ENCODE measurements at regions not wholly inside any gene's neighbourhood (a gene's known extent, or its start where the extent isn't known, plus 50 kb on each side); places are given as distances from the start of the nearest gene placed in this dataset.

DNA sequence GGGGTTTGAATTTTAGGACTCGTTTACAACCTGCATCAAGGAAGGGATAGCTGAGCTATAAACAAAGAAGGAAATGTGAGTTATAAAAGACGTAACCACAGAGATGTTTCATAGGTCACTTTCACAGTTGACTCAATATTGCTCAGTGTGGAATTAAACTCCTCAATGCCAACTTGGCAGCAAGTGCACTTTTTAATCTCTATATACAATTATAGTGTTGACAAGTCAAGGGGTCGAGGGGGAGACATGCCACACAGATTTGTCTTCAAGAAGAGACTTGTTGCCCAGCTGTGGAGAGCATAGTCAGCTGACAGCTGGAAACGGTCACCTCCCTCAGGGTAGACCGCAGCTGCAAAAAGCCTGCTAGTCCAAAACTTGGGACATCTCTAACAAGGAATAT is 163.4 kb upstream of the DMAC1 start:
- Histone ChIP-seq H3K27ac (ENCODE audit: low read length) (no peak overlapping the region), H3K27me3 (ENCODE audit: control insufficient read depth, insufficient read depth, low read length) (no peaks in the 10 kb centered on the region), H3K36me3 (ENCODE audit: control insufficient read depth, insufficient read depth, low read length) (no peaks in the 10 kb centered on the region), H3K4me3 (ENCODE audit: low read length) (no peak overlapping the region), H3K4me1 (ENCODE audit: control insufficient read depth, insufficient read depth, low read length) (peaks cover 6% of the 10 kb centered on the region), H3K9me3 (ENCODE audit: control insufficient read depth, low read depth, low read length) (no peaks in the 10 kb centered on the region)
- DNase-seq, result peak in 1 of 2 donors; percentile 53
- WGBS (ENCODE audit: insufficient coverage, low lambda C conversion rate), result no CpG with 5 or more reads among the region's 5 CpGs

DNA sequence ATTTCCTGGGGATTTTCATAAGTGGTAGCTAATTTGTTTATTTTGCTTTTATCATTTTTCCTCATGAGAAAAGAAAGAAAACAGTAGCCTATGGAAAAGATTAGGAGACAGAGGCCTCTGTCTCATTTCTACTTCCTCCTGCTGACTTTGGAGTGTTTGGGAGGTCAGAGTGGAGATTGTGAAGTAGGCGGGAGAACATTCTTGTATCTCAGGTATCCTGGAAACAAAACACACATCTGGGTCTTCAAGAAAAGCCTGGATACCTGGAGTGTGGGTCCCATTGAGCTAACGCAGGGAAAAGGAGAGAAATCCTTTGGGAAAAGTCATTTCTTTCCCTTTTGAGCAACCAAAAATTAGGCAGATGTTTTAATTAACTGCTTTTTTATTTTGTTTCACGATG is 161.5 kb upstream of the DMAC1 start:
- Histone ChIP-seq H3K27ac (ENCODE audit: low read length) (no peak overlapping the region), H3K36me3 (ENCODE audit: control insufficient read depth, insufficient read depth, low read length) (no peaks in the 10 kb centered on the region), H3K9me3 (ENCODE audit: control insufficient read depth, low read depth, low read length) (no peaks in the 10 kb centered on the region), H3K4me1 (ENCODE audit: control insufficient read depth, insufficient read depth, low read length) (no peaks in the 10 kb centered on the region), H3K4me3 (ENCODE audit: low read length) (no peak overlapping the region), H3K27me3 (ENCODE audit: control insufficient read depth, insufficient read depth, low read length) (no peaks in the 10 kb centered on the region)
- 100% methylated on average over 1 of the region's 3 CpGs for WGBS (ENCODE audit: insufficient coverage, low lambda C conversion rate)
- no peak for DNase-seq

DNA sequence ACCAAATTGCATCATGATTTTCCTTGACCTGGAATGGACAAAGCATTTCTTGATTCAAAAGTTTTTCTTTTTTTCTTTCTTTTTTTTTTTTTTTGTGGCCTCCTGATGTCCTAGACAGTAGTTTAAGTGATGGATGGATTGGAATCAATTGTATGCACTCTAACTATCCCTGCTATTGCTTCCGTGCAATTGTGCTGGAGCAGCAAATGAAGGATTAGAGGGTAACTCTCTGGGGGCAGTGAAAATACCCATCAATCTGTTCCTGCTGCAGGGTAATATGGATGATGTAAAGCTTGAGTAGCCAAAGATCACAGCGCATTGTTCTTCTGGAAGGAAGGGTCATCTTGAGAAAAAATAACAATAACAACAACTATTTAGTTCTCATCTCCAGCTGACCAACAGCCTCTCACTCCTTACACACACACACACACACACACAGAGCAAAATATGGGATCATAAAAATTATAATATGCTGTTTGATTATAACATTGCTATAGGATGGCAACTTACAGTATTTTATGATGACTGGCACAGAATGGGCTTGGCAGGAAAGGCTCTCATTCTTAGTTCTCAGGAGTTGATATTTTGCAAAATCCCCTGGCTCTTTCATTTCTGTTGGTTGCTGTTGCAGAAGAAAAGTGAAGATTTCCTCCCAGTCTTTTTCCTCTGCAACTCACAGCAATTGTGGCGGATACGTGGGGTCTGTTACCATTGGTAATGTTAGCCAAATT is 160.9 kb upstream of the DMAC1 start:
- Histone ChIP-seq H3K27ac (ENCODE audit: low read length) (no peak overlapping the region), H3K4me1 (ENCODE audit: control insufficient read depth, insufficient read depth, low read length) (no peaks in the 10 kb centered on the region), H3K4me3 (ENCODE audit: low read length) (no peak overlapping the region), H3K36me3 (ENCODE audit: control insufficient read depth, insufficient read depth, low read length) (no peaks in the 10 kb centered on the region), H3K27me3 (ENCODE audit: control insufficient read depth, insufficient read depth, low read length) (no peaks in the 10 kb centered on the region), H3K9me3 (ENCODE audit: control insufficient read depth, low read depth, low read length) (no peaks in the 10 kb centered on the region)
- DNase-seq, result no peak
- WGBS (ENCODE audit: insufficient coverage, low lambda C conversion rate), result no CpG with 5 or more reads among the region's 4 CpGs

DNA sequence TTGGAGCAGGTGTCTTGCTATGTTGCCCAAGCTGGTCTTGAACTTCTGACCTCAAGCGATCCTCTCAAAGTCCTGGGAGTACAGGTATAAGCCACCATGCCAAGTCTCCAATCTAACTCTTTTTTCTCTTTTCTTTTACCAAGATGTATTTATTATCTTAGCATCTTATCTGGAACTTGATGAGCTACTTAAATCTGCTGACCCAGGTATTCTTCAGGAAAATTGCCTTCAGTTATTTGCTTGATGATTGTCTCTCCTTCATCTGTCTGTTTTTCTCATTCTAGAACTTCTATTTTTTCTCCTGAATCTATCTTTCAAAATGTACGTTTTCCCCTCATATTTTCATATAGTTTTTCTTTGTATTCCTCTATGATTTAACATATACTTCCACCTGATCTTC is 158.2 kb upstream of the DMAC1 start:
- Histone ChIP-seq H3K9me3 (ENCODE audit: control insufficient read depth, low read depth, low read length) (no peaks in the 10 kb centered on the region), H3K27ac (ENCODE audit: low read length) (no peak overlapping the region), H3K4me3 (ENCODE audit: low read length) (no peak overlapping the region), H3K36me3 (ENCODE audit: control insufficient read depth, insufficient read depth, low read length) (no peaks in the 10 kb centered on the region), H3K27me3 (ENCODE audit: control insufficient read depth, insufficient read depth, low read length) (no peaks in the 10 kb centered on the region), H3K4me1 (ENCODE audit: control insufficient read depth, insufficient read depth, low read length) (no peaks in the 10 kb centered on the region)
- no peak for DNase-seq
- WGBS (ENCODE audit: insufficient coverage, low lambda C conversion rate), result 80% methylated on average over 1 of the region's 2 CpGs

DNA sequence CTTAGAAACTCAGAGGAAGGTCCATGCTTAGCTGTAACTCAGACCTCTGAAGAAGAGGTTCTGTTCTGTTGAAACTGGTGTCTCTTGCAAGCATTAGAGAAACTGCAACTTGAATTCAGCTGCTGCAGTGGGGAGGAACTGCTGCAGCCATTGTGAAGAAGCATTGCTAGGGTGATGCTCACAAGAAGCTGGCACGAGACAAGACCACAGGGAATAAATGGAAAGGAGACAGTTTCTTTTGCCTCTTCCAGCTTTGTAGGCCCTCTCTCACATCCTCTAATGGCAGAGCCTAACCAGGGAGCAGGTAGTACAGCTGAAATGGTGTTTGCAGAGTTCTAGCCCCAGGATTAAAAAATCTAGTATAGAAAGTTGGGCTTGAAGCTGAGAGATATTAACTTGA is 148.0 kb upstream of the DMAC1 start:
- no peaks in the 10 kb centered on the region for H3K36me3 ChIP-seq (ENCODE audit: control insufficient read depth, insufficient read depth, low read length)
- H3K4me1 ChIP-seq (ENCODE audit: control insufficient read depth, insufficient read depth, low read length), result no peaks in the 10 kb centered on the region
- no peak overlapping the region for H3K27ac ChIP-seq (ENCODE audit: low read length)
- DNase-seq, result no peak
- WGBS (ENCODE audit: insufficient coverage, low lambda C conversion rate), result no CpG with 5 or more reads among the region's 1 CpG
- no peak overlapping the region for H3K4me3 ChIP-seq (ENCODE audit: low read length)
- H3K9me3 ChIP-seq (ENCODE audit: control insufficient read depth, low read depth, low read length), result no peaks in the 10 kb centered on the region
- H3K27me3 ChIP-seq (ENCODE audit: control insufficient read depth, insufficient read depth, low read length), result no peaks in the 10 kb centered on the region

DNA sequence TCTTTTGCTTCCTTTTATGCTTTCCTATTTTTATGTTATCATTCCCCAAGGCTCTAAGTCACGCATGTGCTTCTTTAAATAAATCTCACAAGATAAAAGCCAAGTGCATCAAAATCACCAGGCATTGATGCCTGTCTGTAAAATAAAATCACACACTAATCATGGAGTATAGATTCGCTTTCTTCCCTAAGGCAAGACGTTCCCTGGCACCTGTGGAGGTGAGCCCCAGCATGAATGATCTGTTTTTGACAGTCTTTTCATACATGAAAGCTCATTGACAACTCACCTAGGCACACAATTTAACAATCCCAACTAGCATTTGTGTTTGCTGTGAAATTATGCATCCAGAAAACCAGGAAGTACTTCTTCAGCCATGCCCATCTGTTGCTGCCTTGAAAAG is 146.9 kb upstream of the DMAC1 start:
- no peak overlapping the region for H3K27ac ChIP-seq (ENCODE audit: low read length)
- H3K27me3 ChIP-seq (ENCODE audit: control insufficient read depth, insufficient read depth, low read length), result no peaks in the 10 kb centered on the region
- no peaks in the 10 kb centered on the region for H3K4me1 ChIP-seq (ENCODE audit: control insufficient read depth, insufficient read depth, low read length)
- DNase-seq, result no peak
- no peak overlapping the region for H3K4me3 ChIP-seq (ENCODE audit: low read length)
- H3K36me3 ChIP-seq (ENCODE audit: control insufficient read depth, insufficient read depth, low read length), result no peaks in the 10 kb centered on the region
- no peaks in the 10 kb centered on the region for H3K9me3 ChIP-seq (ENCODE audit: control insufficient read depth, low read depth, low read length)
- 100% methylated on average over 1 of the region's 3 CpGs for WGBS (ENCODE audit: insufficient coverage, low lambda C conversion rate)

DNA sequence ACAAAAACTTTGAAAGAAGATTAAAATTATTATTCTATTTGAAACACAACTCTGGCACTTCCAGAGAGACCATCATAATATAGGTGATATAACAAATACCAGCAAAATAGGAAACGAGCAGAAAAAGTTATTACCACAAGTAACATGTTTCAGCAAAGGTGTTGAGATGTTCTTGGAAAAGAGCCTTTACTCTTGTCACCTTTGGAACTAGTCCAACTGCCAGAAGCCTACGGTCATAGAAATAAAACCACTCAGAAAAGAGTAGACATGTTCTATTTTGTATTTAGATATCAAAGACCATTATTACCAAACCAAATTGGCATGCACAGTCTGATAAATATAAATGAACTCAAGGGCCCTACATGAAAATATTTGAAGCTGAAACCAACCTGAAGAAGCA is 145.0 kb upstream of the DMAC1 start:
- H3K4me3 ChIP-seq (ENCODE audit: low read length), result no peak overlapping the region
- no peaks in the 10 kb centered on the region for H3K27me3 ChIP-seq (ENCODE audit: control insufficient read depth, insufficient read depth, low read length)
- no peaks in the 10 kb centered on the region for H3K36me3 ChIP-seq (ENCODE audit: control insufficient read depth, insufficient read depth, low read length)
- peaks cover 4% of the 10 kb centered on the region for H3K9me3 ChIP-seq (ENCODE audit: control insufficient read depth, low read depth, low read length)
- no peak overlapping the region for H3K27ac ChIP-seq (ENCODE audit: low read length)
- WGBS (ENCODE audit: insufficient coverage, low lambda C conversion rate), result 100% methylated on average over 2 of the region's 2 CpGs
- DNase-seq, result no peak
- H3K4me1 ChIP-seq (ENCODE audit: control insufficient read depth, insufficient read depth, low read length), result no peaks in the 10 kb centered on the region

DNA sequence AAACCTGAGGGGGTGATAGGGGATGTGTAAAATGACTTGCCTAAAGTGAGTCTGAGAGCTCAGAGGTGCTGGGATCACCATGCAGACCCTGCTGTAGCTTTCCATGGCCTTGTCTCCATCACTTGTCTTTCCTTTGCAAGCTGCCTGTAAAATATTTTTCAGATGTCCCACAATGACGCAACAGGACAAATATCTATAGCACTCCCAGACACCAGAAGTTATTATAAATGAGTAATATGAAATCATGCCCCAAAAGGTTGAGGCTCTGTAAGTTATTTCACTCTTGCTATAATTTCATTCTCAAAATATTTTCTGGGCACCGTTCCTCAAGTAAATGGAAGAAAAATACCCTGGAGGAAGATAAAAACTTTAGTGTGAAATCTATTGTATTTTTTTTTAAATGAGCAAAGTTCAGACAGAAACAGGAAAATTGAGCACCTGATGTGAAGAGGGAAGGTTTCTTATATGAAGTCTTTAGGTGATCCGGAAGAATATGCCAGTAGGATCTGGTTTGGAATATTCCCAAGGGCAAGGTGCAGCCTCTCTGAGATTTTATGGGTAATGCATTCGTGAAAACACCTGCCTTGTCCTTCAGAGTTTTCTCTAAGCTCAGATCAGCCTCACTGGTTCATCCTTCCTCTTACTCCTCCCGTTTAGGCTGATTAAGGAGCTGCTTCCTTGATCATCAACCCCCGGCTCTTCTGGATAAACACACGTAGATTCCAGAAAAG is 138.3 kb upstream of the DMAC1 start:
- DNase-seq, result no peak
- 89% methylated on average over 1 of the region's 7 CpGs for WGBS (ENCODE audit: insufficient coverage, low lambda C conversion rate)
- Histone ChIP-seq H3K36me3 (ENCODE audit: control insufficient read depth, insufficient read depth, low read length) (no peaks in the 10 kb centered on the region), H3K4me1 (ENCODE audit: control insufficient read depth, insufficient read depth, low read length) (no peaks in the 10 kb centered on the region), H3K4me3 (ENCODE audit: low read length) (no peak overlapping the region), H3K27ac (ENCODE audit: low read length) (no peak overlapping the region), H3K9me3 (ENCODE audit: control insufficient read depth, low read depth, low read length) (peaks cover 4% of the 10 kb centered on the region), H3K27me3 (ENCODE audit: control insufficient read depth, insufficient read depth, low read length) (no peaks in the 10 kb centered on the region)

DNA sequence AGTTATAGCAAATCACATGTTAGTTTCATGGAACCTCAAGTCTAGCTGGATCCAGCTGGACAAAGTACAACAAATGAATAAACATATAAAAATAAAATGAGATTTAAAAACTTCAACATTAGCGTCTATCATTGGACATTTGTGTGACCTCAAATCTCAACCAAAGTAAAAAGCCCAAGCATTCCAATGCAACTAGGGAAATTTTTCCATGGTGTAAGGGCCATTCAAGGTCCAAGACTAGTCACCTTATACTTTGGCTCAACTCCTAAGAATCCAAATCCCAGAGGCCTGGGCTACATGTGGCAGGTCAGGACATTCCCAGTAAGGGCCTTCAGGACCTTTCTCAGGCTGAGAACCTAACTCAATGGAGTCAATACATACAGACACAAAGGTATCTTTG is 137.4 kb upstream of the DMAC1 start:
- no peak for DNase-seq
- 100% methylated on average over 1 of the region's 1 CpG for WGBS (ENCODE audit: insufficient coverage, low lambda C conversion rate)
- Histone ChIP-seq H3K9me3 (ENCODE audit: control insufficient read depth, low read depth, low read length) (peaks cover 4% of the 10 kb centered on the region), H3K4me3 (ENCODE audit: low read length) (no peak overlapping the region), H3K27me3 (ENCODE audit: control insufficient read depth, insufficient read depth, low read length) (no peaks in the 10 kb centered on the region), H3K4me1 (ENCODE audit: control insufficient read depth, insufficient read depth, low read length) (no peaks in the 10 kb centered on the region), H3K27ac (ENCODE audit: low read length) (no peak overlapping the region), H3K36me3 (ENCODE audit: control insufficient read depth, insufficient read depth, low read length) (no peaks in the 10 kb centered on the region)

DNA sequence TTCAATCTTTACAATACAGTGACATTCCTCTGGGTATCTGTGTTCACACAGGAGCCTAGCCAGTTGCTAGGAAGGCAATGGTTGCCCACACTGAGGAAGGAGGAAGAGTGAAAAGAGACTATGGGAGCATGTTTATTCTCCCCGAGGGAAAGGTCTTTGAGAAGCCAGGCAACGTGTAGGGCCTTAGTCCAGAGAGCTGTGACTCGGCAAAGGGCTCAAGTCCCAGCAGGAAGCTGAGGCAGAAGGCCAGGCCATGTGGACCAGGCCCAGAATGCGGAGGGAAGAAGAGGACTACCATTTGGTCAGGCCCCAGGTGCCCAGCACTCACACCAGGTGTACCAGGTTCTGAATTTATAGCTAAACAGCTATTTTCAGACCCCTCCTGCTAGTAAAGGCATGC is 136.6 kb upstream of the DMAC1 start:
- WGBS (ENCODE audit: insufficient coverage, low lambda C conversion rate), result no CpG with 5 or more reads among the region's 4 CpGs
- Histone ChIP-seq H3K9me3 (ENCODE audit: control insufficient read depth, low read depth, low read length) (peaks cover 4% of the 10 kb centered on the region), H3K4me3 (ENCODE audit: low read length) (no peak overlapping the region), H3K27me3 (ENCODE audit: control insufficient read depth, insufficient read depth, low read length) (no peaks in the 10 kb centered on the region), H3K36me3 (ENCODE audit: control insufficient read depth, insufficient read depth, low read length) (no peaks in the 10 kb centered on the region), H3K4me1 (ENCODE audit: control insufficient read depth, insufficient read depth, low read length) (no peaks in the 10 kb centered on the region), H3K27ac (ENCODE audit: low read length) (no peak overlapping the region)
- DNase-seq, result no peak

DNA sequence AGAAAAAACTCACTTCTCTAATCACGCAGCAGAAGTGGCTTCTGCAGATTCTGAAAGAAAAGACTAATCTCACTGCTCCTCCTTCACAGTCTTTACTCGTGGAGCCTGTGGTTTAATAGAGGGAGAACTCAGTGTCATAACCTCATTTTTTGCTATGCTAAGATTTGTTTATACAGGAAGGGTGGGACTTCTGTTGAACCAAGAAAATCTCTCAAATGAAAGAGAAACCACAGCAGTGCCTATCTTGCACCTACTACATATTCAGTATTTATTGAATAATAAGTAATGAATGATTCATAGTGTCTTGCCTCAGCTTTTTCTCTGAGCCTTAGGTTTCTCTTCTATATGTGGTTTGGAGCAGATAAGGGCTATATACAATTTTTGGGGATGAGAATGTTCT is 136.1 kb upstream of the DMAC1 start:
- H3K27me3 ChIP-seq (ENCODE audit: control insufficient read depth, insufficient read depth, low read length), result no peaks in the 10 kb centered on the region
- no peak overlapping the region for H3K27ac ChIP-seq (ENCODE audit: low read length)
- H3K4me1 ChIP-seq (ENCODE audit: control insufficient read depth, insufficient read depth, low read length), result no peaks in the 10 kb centered on the region
- H3K36me3 ChIP-seq (ENCODE audit: control insufficient read depth, insufficient read depth, low read length), result no peaks in the 10 kb centered on the region
- WGBS (ENCODE audit: insufficient coverage, low lambda C conversion rate), result no CpG with 5 or more reads among the region's 2 CpGs
- peak in 1 of 2 donors; percentile 11 for DNase-seq
- no peak overlapping the region for H3K4me3 ChIP-seq (ENCODE audit: low read length)
- peaks cover 4% of the 10 kb centered on the region for H3K9me3 ChIP-seq (ENCODE audit: control insufficient read depth, low read depth, low read length)
